HG03469 (cell line): ENCODE measurements at regions not wholly inside any gene's neighbourhood (a gene's known extent, or its start where the extent isn't known, plus 50 kb on each side); places are given as distances from the start of the nearest gene placed in this dataset.

ENCODE experiments used
- ATAC-seq: cut with Tn5 transposase; IDR thresholded peaks from one replicate; pipeline ENCODE4 v1.9.1; 2021; ENCODE audit warnings: mild to moderate bottlenecking, moderate library complexity, moderate number of reproducible peaks; ENCODE audit not compliant: unreplicated experiment

- ATAC-seq = no peak
These were observed 144.6 kb upstream of the MGAT5 start for GRCh38 chr2:134109246-134109645.

GRCh38 chr2:134109725-134110124 lies 144.1 kb upstream of the MGAT5 start:
- ATAC-seq = no peak

- no peak for ATAC-seq
These were observed 143.3 kb upstream of the MGAT5 start for GRCh38 chr2:134110532-134110931.

- ATAC-seq = no peak
These were observed 136.2 kb upstream of the MGAT5 start for GRCh38 chr2:134117676-134118075.

GRCh38 chr2:134118279-134119116 lies 135.4 kb upstream of the MGAT5 start:
- ATAC-seq = peak; percentile 36

- peak; percentile 2 for ATAC-seq
These were observed 134.7 kb upstream of the MGAT5 start for GRCh38 chr2:134119117-134119712.

- ATAC-seq = peak; percentile 33
These were observed 134.0 kb upstream of the MGAT5 start for GRCh38 chr2:134119713-134120405.

- ATAC-seq = no peak
These were observed 133.5 kb upstream of the MGAT5 start for GRCh38 chr2:134120406-134120732.

- ATAC-seq = peak; percentile 22
These were observed 132.9 kb upstream of the MGAT5 start for GRCh38 chr2:134120733-134121630.

- ATAC-seq = no peak
These were observed 131.3 kb upstream of the MGAT5 start for GRCh38 chr2:134122610-134123009.

GRCh38 chr2:134123332-134123731 lies 130.5 kb upstream of the MGAT5 start:
- ATAC-seq = no peak

- no peak for ATAC-seq
These were observed 129.7 kb upstream of the MGAT5 start for GRCh38 chr2:134124047-134124753.

GRCh38 chr2:134127496-134127895 lies 126.4 kb upstream of the MGAT5 start:
- peak; percentile 47 for ATAC-seq

- ATAC-seq = no peak
These were observed 125.1 kb upstream of the MGAT5 start for GRCh38 chr2:134128746-134129145.

GRCh38 chr2:134129900-134130537 lies 123.9 kb upstream of the MGAT5 start:
- ATAC-seq = no peak

GRCh38 chr2:134131681-134132489 lies 122.0 kb upstream of the MGAT5 start:
- ATAC-seq = no peak

- no peak for ATAC-seq
These were observed 121.4 kb upstream of the MGAT5 start for GRCh38 chr2:134132490-134132857.

GRCh38 chr2:134133622-134134312 lies 120.1 kb upstream of the MGAT5 start:
- no peak for ATAC-seq
